ENCODE measurements at regions not wholly inside any gene's neighbourhood (a gene's known extent, or its start where the extent isn't known, plus 50 kb on each side); places are given as distances from the start of the nearest gene placed in this dataset.

DNA sequence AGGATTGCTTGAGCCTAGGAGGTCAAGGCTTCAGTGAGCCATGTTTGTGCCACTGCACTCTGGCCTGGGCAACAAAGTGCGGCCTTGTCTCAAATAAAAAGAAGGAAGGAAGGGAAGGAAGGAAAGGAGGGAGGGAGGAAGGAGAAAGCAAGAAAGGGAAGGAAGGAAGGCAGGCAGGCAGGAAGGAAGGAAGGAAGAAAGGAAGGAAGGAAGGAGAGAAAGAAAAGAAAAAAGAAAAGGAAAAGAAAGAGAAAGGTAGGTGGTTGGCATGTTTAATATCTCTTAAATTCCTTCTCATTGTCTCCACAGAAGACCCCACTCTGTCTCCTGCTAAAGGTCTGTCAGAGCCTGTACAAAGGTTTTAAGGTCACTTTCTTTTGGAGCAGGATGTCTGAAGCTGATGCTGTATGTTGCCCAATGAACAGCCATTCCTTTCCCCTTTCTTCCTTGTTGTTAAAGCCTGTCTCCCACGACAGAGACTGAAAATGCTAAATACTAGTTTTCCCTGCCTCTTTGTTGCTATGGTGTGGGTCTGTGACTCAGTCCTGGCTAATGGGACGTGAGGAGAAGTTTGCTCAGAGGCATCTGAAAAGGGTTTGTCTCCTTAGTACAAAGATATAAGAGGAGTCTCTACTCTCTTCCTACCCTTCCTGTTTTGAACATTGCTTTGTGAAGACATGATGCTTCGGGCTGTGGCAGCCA is 213.3 kb downstream of the PCSK1 start:
- H3K9me3 ChIP-seq (ENCODE audit: control insufficient read depth, insufficient read depth, low read depth, low read length): no peaks in the 10 kb centered on the region
- TF ChIP-seq ZNF10 (tag by site-specific recombination; IDR thresholded peaks at IDR 0.05) (no peak), PRDM1 (tag by site-specific recombination; IDR thresholded peaks at IDR 0.05) (peak; percentile 70; the same call in 1 of the 2 replicates), ZNF366 (tag by site-specific recombination; conservative IDR thresholded peaks at IDR 0.05) (peak; percentile 76)
- TF ChIP-seq, protein P1, sequence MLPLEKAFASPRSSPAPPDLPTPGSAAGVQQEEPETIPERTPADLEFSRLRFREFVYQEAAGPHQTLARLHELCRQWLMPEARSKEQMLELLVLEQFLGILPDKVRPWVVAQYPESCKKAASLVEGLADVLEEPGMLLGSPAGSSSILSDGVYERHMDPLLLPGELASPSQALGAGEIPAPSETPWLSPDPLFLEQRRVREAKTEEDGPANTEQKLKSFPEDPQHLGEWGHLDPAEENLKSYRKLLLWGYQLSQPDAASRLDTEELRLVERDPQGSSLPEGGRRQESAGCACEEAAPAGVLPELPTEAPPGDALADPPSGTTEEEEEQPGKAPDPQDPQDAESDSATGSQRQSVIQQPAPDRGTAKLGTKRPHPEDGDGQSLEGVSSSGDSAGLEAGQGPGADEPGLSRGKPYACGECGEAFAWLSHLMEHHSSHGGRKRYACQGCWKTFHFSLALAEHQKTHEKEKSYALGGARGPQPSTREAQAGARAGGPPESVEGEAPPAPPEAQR (tag by site-specific recombination; IDR thresholded peaks at IDR 0.05): no peak
- H3K4me1 ChIP-seq (ENCODE audit: control insufficient read depth, insufficient read depth, low read length): no peaks in the 10 kb centered on the region
- ChIA-PET CTCF (no interaction called here), POLR2A (no interaction called here)
- no peak overlapping the region for H3K4me3 ChIP-seq (ENCODE audit: low read depth, low read length)
- H3K27ac ChIP-seq (ENCODE audit: extremely low read depth, low read depth, low read length): no peak overlapping the region
- no peaks in the 10 kb centered on the region for H3K36me3 ChIP-seq (ENCODE audit: control insufficient read depth in 2 of 2, insufficient read depth in 1 of 2, low read length in 2 of 2)

- CTCF ChIA-PET: no interaction called here
- POLR2A ChIA-PET: no interaction called here
- no peak overlapping the region for H3K27ac ChIP-seq (ENCODE audit: extremely low read depth, low read depth, low read length)
Measured at GRCh38 chr5:96218653-96219052, 214.4 kb downstream of the PCSK1 start.

DNA sequence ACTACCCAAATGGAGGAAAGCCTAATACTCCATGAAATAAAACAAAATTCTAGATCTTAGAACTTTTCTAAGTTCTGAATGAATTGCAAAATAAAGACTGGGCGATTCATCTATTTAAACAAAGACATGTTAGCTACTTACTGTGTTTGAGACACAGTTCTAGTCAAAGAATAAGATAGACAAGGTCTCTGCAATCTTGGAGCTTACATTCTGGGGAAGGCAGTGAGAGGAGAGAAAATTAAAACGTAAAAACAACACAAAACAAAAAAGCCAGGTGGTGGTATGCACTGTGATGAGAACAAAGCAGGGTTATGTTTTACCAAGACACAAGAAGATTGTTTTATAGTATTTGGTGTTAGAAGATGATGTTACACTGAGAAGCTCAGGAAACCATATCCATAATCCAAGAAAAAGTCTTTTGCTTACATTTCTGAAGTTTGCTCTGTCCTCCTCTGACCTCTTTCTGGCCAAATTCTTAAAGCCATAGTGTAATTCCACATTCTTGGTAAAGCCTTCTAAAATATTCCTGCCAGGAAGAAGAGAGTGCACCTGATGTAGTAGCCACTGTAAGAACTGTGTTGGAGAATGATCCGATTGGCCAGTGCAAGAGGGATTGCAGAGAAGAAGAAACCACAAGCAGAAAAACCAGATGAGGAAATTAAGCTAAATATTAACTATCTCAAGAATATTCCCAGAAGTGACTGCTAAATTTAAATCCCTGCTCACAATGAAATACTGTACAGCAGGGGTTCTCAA is 218.4 kb downstream of the PCSK1 start:
- CTCF ChIA-PET: interaction anchor here (0.6 to 1.3 kb wide), 5 partner anchors 11 to 253 kb away, joined by 3 to 4 read pairs (median 4); partner anchors contain the start of gene ELL2
- Histone ChIP-seq H3K36me3 (ENCODE audit: control insufficient read depth in 2 of 2, insufficient read depth in 1 of 2, low read length in 2 of 2) (no peaks in the 10 kb centered on the region), H3K4me3 (ENCODE audit: low read depth, low read length) (no peak overlapping the region), H3K4me1 (ENCODE audit: control insufficient read depth, insufficient read depth, low read length) (no peaks in the 10 kb centered on the region), H3K9me3 (ENCODE audit: control insufficient read depth, insufficient read depth, low read depth, low read length) (no peaks in the 10 kb centered on the region), H3K27ac (ENCODE audit: extremely low read depth, low read depth, low read length) (no peak overlapping the region)
- TF ChIP-seq ZNF830 (tag by site-specific recombination; IDR thresholded peaks at IDR 0.05; ENCODE audit: low read depth) (no peak), MZF1 (tag by site-specific recombination; IDR thresholded peaks at IDR 0.05; ENCODE audit: borderline replicate concordance) (no peak), REPIN1 (tag by site-specific recombination; IDR thresholded peaks at IDR 0.05; ENCODE audit: low read depth) (no peak), TSHZ1 (tag by site-specific recombination; IDR thresholded peaks at IDR 0.05; ENCODE audit: borderline replicate concordance) (no peak), ZNF157 (tag by site-specific recombination; IDR thresholded peaks at IDR 0.05) (no peak), ZNF174 (tag by site-specific recombination; IDR thresholded peaks at IDR 0.05) (no peak)
- POLR2A ChIA-PET: no interaction called here

More at GRCh38 chr5:96218653-96219052, 214.4 kb downstream of the PCSK1 start:
- no peaks in the 10 kb centered on the region for H3K36me3 ChIP-seq (ENCODE audit: control insufficient read depth in 2 of 2, insufficient read depth in 1 of 2, low read length in 2 of 2)
- no peak overlapping the region for H3K4me3 ChIP-seq (ENCODE audit: low read depth, low read length)
- no peaks in the 10 kb centered on the region for H3K4me1 ChIP-seq (ENCODE audit: control insufficient read depth, insufficient read depth, low read length)
- no peaks in the 10 kb centered on the region for H3K9me3 ChIP-seq (ENCODE audit: control insufficient read depth, insufficient read depth, low read depth, low read length)
- TF ChIP-seq ZNF223 (tag by site-specific recombination; IDR thresholded peaks at IDR 0.05): no peak
- TF ChIP-seq PRDM10 (tag by site-specific recombination; IDR thresholded peaks at IDR 0.05): 0 out of 2 replicates have a peak, but pooled peaks have one; percentile 9
